ENCODE measurements at regions not wholly inside any gene's neighbourhood (a gene's known extent, or its start where the extent isn't known, plus 50 kb on each side); places are given as distances from the start of the nearest gene placed in this dataset.
A peak's percentile ranks its signal among the peaks of the same experiment; 100 is the strongest.

DNA sequence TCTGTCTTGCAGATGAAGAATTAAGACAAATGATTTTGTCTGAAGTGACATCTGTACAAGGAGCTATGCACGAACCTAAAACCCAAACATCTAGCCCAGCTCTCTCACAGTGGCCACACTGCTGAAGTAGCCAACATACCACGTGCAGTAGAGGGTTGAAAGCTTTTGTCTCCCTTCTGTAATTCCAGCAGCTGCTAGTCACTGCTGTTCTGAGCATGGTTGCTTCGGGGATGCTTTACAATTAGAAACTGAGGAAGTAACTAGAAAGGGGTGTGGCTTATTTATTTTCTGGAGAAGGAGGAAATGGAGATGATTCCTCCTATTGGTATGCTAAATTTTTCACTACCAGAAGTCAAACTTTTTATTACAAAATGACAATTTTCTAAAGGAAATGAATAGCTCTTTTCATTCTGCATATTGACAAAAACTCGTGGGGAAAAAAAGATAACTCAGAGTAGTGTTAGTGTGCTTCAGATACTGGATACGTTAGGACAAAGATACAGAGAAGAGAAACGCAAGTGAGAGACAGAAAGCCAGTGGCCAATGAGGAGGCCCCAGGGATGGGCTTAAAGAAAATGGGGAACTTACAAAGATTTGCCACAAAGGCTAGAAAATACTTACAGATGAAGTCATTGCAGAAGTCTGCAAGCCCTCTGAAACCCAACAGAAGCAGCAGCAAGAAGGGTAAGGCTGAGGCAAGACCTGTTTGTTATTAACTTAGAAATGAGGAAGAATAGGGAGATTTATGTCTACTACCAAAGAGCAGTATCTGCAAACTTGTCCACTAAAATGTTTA is 192.7 kb upstream of the MIR17HG start:
- Histone ChIP-seq H3K27me3 (ENCODE audit: control insufficient read depth, insufficient read depth, low read length) (no peaks in the 10 kb centered on the region), H3K4me3 (ENCODE audit: low read depth, low read length) (no peak overlapping the region), H3K36me3 (ENCODE audit: control insufficient read depth, insufficient read depth, low read length) (no peaks in the 10 kb centered on the region), H3K4me1 (ENCODE audit: control insufficient read depth, insufficient read depth, low read length, poor library complexity, severe bottlenecking) (no peaks in the 10 kb centered on the region), H3K9me3 (ENCODE audit: control insufficient read depth in 2 of 2, low read length in 2 of 2) (no peaks in the 10 kb centered on the region), H3K27ac (ENCODE audit: insufficient read depth, low read length, poor library complexity, severe bottlenecking) (no peak overlapping the region)
- ATAC-seq (ENCODE audit: low read depth in 2 of 2), result no peak
- Mint-ChIP-seq H3K27ac (no peak overlapping the region), H3K27me3 (no peaks in the 10 kb centered on the region), H3K36me3 (no peaks in the 10 kb centered on the region), H3K9me3 (peaks cover 0 to 2% (median 0%) of the 10 kb centered on the region in 7 donors), H3K4me1 (no peaks in the 10 kb centered on the region), H3K4me3 (no peak overlapping the region)
- DNase-seq, result no peak

- H3K27ac ChIP-seq (ENCODE audit: insufficient read depth, low read length, poor library complexity, severe bottlenecking), result no peak overlapping the region
These were observed 191.9 kb upstream of the MIR17HG start for GRCh38 chr13:91155512-91156114.

GRCh38 chr13:91157273-91158016 is 190.0 kb upstream of the MIR17HG start:
- no peak overlapping the region for H3K4me3 Mint-ChIP-seq
- no peak overlapping the region for H3K27ac ChIP-seq (ENCODE audit: insufficient read depth, low read length, poor library complexity, severe bottlenecking)
- H3K36me3 Mint-ChIP-seq, result no peaks in the 10 kb centered on the region
- H3K4me1 Mint-ChIP-seq, result no peaks in the 10 kb centered on the region
- H3K27me3 Mint-ChIP-seq, result no peaks in the 10 kb centered on the region
- peaks cover 0 to 2% (median 0%) of the 10 kb centered on the region in 7 donors for H3K9me3 Mint-ChIP-seq
- H3K27me3 ChIP-seq (ENCODE audit: control insufficient read depth, insufficient read depth, low read length), result no peaks in the 10 kb centered on the region
- no peaks in the 10 kb centered on the region for H3K36me3 ChIP-seq (ENCODE audit: control insufficient read depth, insufficient read depth, low read length)
- ATAC-seq (ENCODE audit: low read depth in 2 of 2) (no peak), DNase-seq (no peak)
- H3K9me3 ChIP-seq (ENCODE audit: control insufficient read depth in 2 of 2, low read length in 2 of 2), result no peaks in the 10 kb centered on the region
- no peaks in the 10 kb centered on the region for H3K4me1 ChIP-seq (ENCODE audit: control insufficient read depth, insufficient read depth, low read length, poor library complexity, severe bottlenecking)
- no peak overlapping the region for H3K27ac Mint-ChIP-seq
- H3K4me3 ChIP-seq (ENCODE audit: low read depth, low read length), result no peak overlapping the region

More at GRCh38 chr13:91155512-91156114, 191.9 kb upstream of the MIR17HG start:
- Histone ChIP-seq H3K27me3 (ENCODE audit: control insufficient read depth, insufficient read depth, low read length) (no peaks in the 10 kb centered on the region), H3K4me3 (ENCODE audit: low read depth, low read length) (no peak overlapping the region), H3K9me3 (ENCODE audit: control insufficient read depth in 2 of 2, low read length in 2 of 2) (no peaks in the 10 kb centered on the region), H3K4me1 (ENCODE audit: control insufficient read depth, insufficient read depth, low read length, poor library complexity, severe bottlenecking) (no peaks in the 10 kb centered on the region), H3K36me3 (ENCODE audit: control insufficient read depth, insufficient read depth, low read length) (no peaks in the 10 kb centered on the region)
- H3K4me3 Mint-ChIP-seq, result no peak overlapping the region
- no peak for DNase-seq
- no peak for ATAC-seq (ENCODE audit: low read depth in 2 of 2)
- no peaks in the 10 kb centered on the region for H3K4me1 Mint-ChIP-seq
- no peaks in the 10 kb centered on the region for H3K36me3 Mint-ChIP-seq
- H3K9me3 Mint-ChIP-seq, result peaks cover 0 to 2% (median 0%) of the 10 kb centered on the region in 7 donors
- H3K27me3 Mint-ChIP-seq, result no peaks in the 10 kb centered on the region
- no peak overlapping the region for H3K27ac Mint-ChIP-seq

- DNase-seq, result no peak
- H3K4me3 ChIP-seq (ENCODE audit: low read depth, low read length), result no peak overlapping the region
- H3K4me3 Mint-ChIP-seq, result no peak overlapping the region
- no peaks in the 10 kb centered on the region for H3K36me3 ChIP-seq (ENCODE audit: control insufficient read depth, insufficient read depth, low read length)
- H3K27me3 Mint-ChIP-seq, result no peaks in the 10 kb centered on the region
- no peak overlapping the region for H3K27ac Mint-ChIP-seq
- H3K4me1 ChIP-seq (ENCODE audit: control insufficient read depth, insufficient read depth, low read length, poor library complexity, severe bottlenecking), result no peaks in the 10 kb centered on the region
- H3K36me3 Mint-ChIP-seq, result no peaks in the 10 kb centered on the region
- H3K9me3 Mint-ChIP-seq, result peaks cover 0 to 2% (median 0%) of the 10 kb centered on the region in 7 donors
- H3K9me3 ChIP-seq (ENCODE audit: control insufficient read depth in 2 of 2, low read length in 2 of 2), result no peaks in the 10 kb centered on the region
- no peak overlapping the region for H3K27ac ChIP-seq (ENCODE audit: insufficient read depth, low read length, poor library complexity, severe bottlenecking)
- ATAC-seq (ENCODE audit: low read depth in 2 of 2), result no peak
- H3K27me3 ChIP-seq (ENCODE audit: control insufficient read depth, insufficient read depth, low read length), result no peaks in the 10 kb centered on the region
- no peaks in the 10 kb centered on the region for H3K4me1 Mint-ChIP-seq
These were observed 189.5 kb upstream of the MIR17HG start for GRCh38 chr13:91158017-91158395.

- H3K4me1 Mint-ChIP-seq, result no peaks in the 10 kb centered on the region
- H3K4me1 ChIP-seq (ENCODE audit: control insufficient read depth, insufficient read depth, low read length, poor library complexity, severe bottlenecking), result no peaks in the 10 kb centered on the region
- H3K27me3 ChIP-seq (ENCODE audit: control insufficient read depth, insufficient read depth, low read length), result peaks cover 3% of the 10 kb centered on the region
- H3K27me3 Mint-ChIP-seq, result no peaks in the 10 kb centered on the region
- no peaks in the 10 kb centered on the region for H3K9me3 ChIP-seq (ENCODE audit: control insufficient read depth in 2 of 2, low read length in 2 of 2)
- DNase-seq (peak in 1 of 3 donors; percentile 2), ATAC-seq (ENCODE audit: low read depth in 2 of 2) (no peak)
- H3K4me3 ChIP-seq (ENCODE audit: low read depth, low read length), result no peak overlapping the region
- no peak overlapping the region for H3K27ac ChIP-seq (ENCODE audit: insufficient read depth, low read length, poor library complexity, severe bottlenecking)
- no peak overlapping the region for H3K27ac Mint-ChIP-seq
- H3K36me3 Mint-ChIP-seq, result no peaks in the 10 kb centered on the region
- H3K9me3 Mint-ChIP-seq, result peaks cover 0 to 2% (median 0%) of the 10 kb centered on the region in 7 donors
- no peak overlapping the region for H3K4me3 Mint-ChIP-seq
- H3K36me3 ChIP-seq (ENCODE audit: control insufficient read depth, insufficient read depth, low read length), result no peaks in the 10 kb centered on the region
These were observed 185.3 kb upstream of the MIR17HG start for GRCh38 chr13:91162180-91162579.

GRCh38 chr13:91162589-91162988 is 184.9 kb upstream of the MIR17HG start:
- peaks cover 3% of the 10 kb centered on the region for H3K27me3 ChIP-seq (ENCODE audit: control insufficient read depth, insufficient read depth, low read length)
- no peak overlapping the region for H3K4me3 Mint-ChIP-seq
- ATAC-seq (ENCODE audit: low read depth in 2 of 2) (no peak), DNase-seq (no peak)
- no peaks in the 10 kb centered on the region for H3K4me1 ChIP-seq (ENCODE audit: control insufficient read depth, insufficient read depth, low read length, poor library complexity, severe bottlenecking)
- no peaks in the 10 kb centered on the region for H3K4me1 Mint-ChIP-seq
- H3K27me3 Mint-ChIP-seq, result no peaks in the 10 kb centered on the region
- H3K27ac ChIP-seq (ENCODE audit: insufficient read depth, low read length, poor library complexity, severe bottlenecking), result no peak overlapping the region
- no peaks in the 10 kb centered on the region for H3K36me3 ChIP-seq (ENCODE audit: control insufficient read depth, insufficient read depth, low read length)
- no peaks in the 10 kb centered on the region for H3K9me3 ChIP-seq (ENCODE audit: control insufficient read depth in 2 of 2, low read length in 2 of 2)
- peaks cover 0 to 2% (median 0%) of the 10 kb centered on the region in 7 donors for H3K9me3 Mint-ChIP-seq
- H3K27ac Mint-ChIP-seq, result no peak overlapping the region
- no peaks in the 10 kb centered on the region for H3K36me3 Mint-ChIP-seq
- H3K4me3 ChIP-seq (ENCODE audit: low read depth, low read length), result no peak overlapping the region

GRCh38 chr13:91165758-91166157 is 181.7 kb upstream of the MIR17HG start:
- no peak overlapping the region for H3K4me3 Mint-ChIP-seq
- no peaks in the 10 kb centered on the region for H3K4me1 Mint-ChIP-seq
- no peaks in the 10 kb centered on the region for H3K36me3 Mint-ChIP-seq
- no peaks in the 10 kb centered on the region for H3K9me3 ChIP-seq (ENCODE audit: control insufficient read depth in 2 of 2, low read length in 2 of 2)
- H3K4me3 ChIP-seq (ENCODE audit: low read depth, low read length), result no peak overlapping the region
- H3K4me1 ChIP-seq (ENCODE audit: control insufficient read depth, insufficient read depth, low read length, poor library complexity, severe bottlenecking), result no peaks in the 10 kb centered on the region
- peaks cover 5% of the 10 kb centered on the region for H3K27me3 ChIP-seq (ENCODE audit: control insufficient read depth, insufficient read depth, low read length)
- H3K27me3 Mint-ChIP-seq, result no peaks in the 10 kb centered on the region
- no peak overlapping the region for H3K27ac Mint-ChIP-seq
- ATAC-seq (ENCODE audit: low read depth in 2 of 2) (no peak), DNase-seq (no peak)
- no peak overlapping the region for H3K27ac ChIP-seq (ENCODE audit: insufficient read depth, low read length, poor library complexity, severe bottlenecking)
- H3K36me3 ChIP-seq (ENCODE audit: control insufficient read depth, insufficient read depth, low read length), result no peaks in the 10 kb centered on the region
- H3K9me3 Mint-ChIP-seq, result peaks cover 0 to 3% (median 0%) of the 10 kb centered on the region in 7 donors

All from CD4-positive, CD25-positive, alpha-beta regulatory T cell (primary cell).